Activated B cell treated with CpG ODN at 0.5 μM for 24 hours (primary cell): ENCODE measurements at regions not wholly inside any gene's neighbourhood (a gene's known extent, or its start where the extent isn't known, plus 50 kb on each side); places are given as distances from the start of the nearest gene placed in this dataset.

Source experiments
- ATAC-seq: fragments of 200-7000 bp; cut with Tn5 transposase; one replicate; pipeline ENCODE4 v1.10.0; 2021; ENCODE audit warnings: low read depth, mild to moderate bottlenecking, moderate library complexity
- CTCF ChIA-PET: fragments of 350-600 bp; sonication (Branson Sonifier 250); formaldehyde crosslinking; loops from one replicate; lab custom pipeline; 2021; ENCODE audit warnings: antibody characterized with exemption; lab: Charles Lee
- POLR2A ChIA-PET: fragments of 350-600 bp; sonication (Branson Sonifier 250); formaldehyde crosslinking; loops from one replicate; lab custom pipeline; 2021; ENCODE audit warnings: antibody characterized with exemption; lab: Charles Lee
- DNase-seq: peaks from one replicate; pipeline ENCODE4 v3.0.0; 2022
- H3K27ac Mint-ChIP-seq: one replicate; pipeline ENCODE4 v1.8.0; 2020; ENCODE audit warnings: mixed read lengths
- H3K27me3 Mint-ChIP-seq: one replicate; pipeline ENCODE4 v1.8.0; 2021; ENCODE audit warnings: mixed read lengths
- H3K36me3 Mint-ChIP-seq: one replicate; pipeline ENCODE4 v1.8.0; 2021; ENCODE audit warnings: low read depth, mixed read lengths
- H3K4me1 Mint-ChIP-seq: one replicate; pipeline ENCODE4 v1.8.0; 2021; ENCODE audit warnings: mixed read lengths
- H3K4me3 Mint-ChIP-seq: one replicate; pipeline ENCODE4 v1.8.0; 2020; ENCODE audit warnings: mild to moderate bottlenecking, mixed read lengths
- H3K9me3 Mint-ChIP-seq: one replicate; pipeline ENCODE4 v1.8.0; 2020; ENCODE audit warnings: mixed read lengths
- intact Hi-C: fragments of 100-400 bp; cut with micrococcal nuclease; formaldehyde crosslinking; loops from one replicate; pipeline ENCODE4 v1.15.1; 2024
- TF ChIP-seq, protein P1 (sequence below): fragments of 200-600 bp; IDR thresholded peaks from one replicate; pipeline ENCODE4 v1.8.0; 2022; ENCODE audit warnings: antibody characterized with exemption, mild to moderate bottlenecking

DNA sequence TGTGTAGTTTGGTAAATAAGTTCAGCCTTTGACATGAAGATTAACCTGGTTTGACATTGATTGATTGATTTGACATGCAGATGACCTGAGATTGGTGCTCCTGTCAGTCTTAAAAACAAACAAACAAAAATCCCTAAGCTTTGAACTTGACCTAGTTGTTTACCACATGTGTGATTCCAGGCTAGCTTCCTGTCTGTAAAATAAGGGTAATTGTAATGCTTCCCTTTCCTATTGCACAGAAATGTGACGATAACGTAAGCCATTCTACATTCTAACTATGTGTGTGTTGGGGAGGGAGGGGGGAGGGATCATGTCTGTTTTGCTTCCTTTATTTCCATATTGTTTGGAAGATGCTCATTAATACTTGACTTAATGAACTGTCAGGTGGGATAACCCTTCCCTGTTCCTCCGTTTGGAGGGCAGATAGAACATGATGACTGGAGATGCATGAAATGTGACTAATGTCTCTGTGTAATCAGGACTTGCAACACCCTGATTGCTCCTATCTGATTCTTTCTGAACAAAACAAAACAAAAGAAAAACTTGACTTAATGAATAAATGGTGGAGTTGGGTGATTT, 106.1 kb upstream of the CLMP start:
- H3K36me3 Mint-ChIP-seq = no peaks in the 10 kb centered on the region
- H3K4me1 Mint-ChIP-seq = peaks cover 29% of the 10 kb centered on the region
- H3K4me3 Mint-ChIP-seq = peak overlapping the region; percentile 53
- H3K9me3 Mint-ChIP-seq = no peaks in the 10 kb centered on the region
- H3K27me3 Mint-ChIP-seq = peaks cover 4% of the 10 kb centered on the region
- ChIA-PET POLR2A (no interaction called here), CTCF (interaction anchor here (4.3 kb wide), 1 partner anchor 178 kb away, joined by 15 read pairs; no protein-coding TSS in a partner anchor)
- intact Hi-C loops = loop anchor here (1.0 to 5.0 kb wide), 3 partner anchors 106 to 254 kb away; no protein-coding TSS in a partner anchor
- ATAC-seq (no peak), DNase-seq (no peak)
- TF ChIP-seq, protein P1, sequence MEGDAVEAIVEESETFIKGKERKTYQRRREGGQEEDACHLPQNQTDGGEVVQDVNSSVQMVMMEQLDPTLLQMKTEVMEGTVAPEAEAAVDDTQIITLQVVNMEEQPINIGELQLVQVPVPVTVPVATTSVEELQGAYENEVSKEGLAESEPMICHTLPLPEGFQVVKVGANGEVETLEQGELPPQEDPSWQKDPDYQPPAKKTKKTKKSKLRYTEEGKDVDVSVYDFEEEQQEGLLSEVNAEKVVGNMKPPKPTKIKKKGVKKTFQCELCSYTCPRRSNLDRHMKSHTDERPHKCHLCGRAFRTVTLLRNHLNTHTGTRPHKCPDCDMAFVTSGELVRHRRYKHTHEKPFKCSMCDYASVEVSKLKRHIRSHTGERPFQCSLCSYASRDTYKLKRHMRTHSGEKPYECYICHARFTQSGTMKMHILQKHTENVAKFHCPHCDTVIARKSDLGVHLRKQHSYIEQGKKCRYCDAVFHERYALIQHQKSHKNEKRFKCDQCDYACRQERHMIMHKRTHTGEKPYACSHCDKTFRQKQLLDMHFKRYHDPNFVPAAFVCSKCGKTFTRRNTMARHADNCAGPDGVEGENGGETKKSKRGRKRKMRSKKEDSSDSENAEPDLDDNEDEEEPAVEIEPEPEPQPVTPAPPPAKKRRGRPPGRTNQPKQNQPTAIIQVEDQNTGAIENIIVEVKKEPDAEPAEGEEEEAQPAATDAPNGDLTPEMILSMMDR = no peak
- no peak overlapping the region for H3K27ac Mint-ChIP-seq

DNA sequence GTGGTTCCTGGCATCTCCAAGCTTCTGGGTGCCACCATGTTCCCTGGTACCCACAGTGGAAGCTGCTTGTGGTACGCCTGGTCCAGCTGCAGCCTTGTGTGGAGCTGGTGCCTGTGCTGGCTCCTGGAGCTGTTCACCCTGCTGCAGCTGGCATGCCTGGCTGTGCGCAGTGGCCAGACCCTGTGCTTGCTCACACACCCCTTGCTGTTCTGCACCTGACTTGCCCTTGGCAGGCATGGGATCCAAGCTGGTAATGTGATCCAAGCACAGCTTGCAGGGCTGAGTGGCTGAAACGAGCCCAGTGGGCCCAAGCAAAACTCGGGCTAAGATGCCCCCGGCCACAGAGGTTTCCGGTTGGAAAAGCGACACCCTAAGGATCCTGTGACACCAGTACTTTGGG, 104.7 kb upstream of the CLMP start:
- intact Hi-C loops = loop anchor here (5.0 kb wide), 1 partner anchor 108 kb away; no protein-coding TSS in a partner anchor
- ATAC-seq (no peak), DNase-seq (no peak)
- no peak overlapping the region for H3K4me3 Mint-ChIP-seq
- H3K36me3 Mint-ChIP-seq = no peaks in the 10 kb centered on the region
- peaks cover 4% of the 10 kb centered on the region for H3K27me3 Mint-ChIP-seq
- ChIA-PET POLR2A (no interaction called here), CTCF (interaction anchor here (1.5 kb wide), 1 partner anchor 179 kb away, joined by 5 read pairs; no protein-coding TSS in a partner anchor)
- TF ChIP-seq, protein P1 = no peak
- no peaks in the 10 kb centered on the region for H3K9me3 Mint-ChIP-seq
- H3K27ac Mint-ChIP-seq = no peak overlapping the region
- H3K4me1 Mint-ChIP-seq = peaks cover 29% of the 10 kb centered on the region

DNA sequence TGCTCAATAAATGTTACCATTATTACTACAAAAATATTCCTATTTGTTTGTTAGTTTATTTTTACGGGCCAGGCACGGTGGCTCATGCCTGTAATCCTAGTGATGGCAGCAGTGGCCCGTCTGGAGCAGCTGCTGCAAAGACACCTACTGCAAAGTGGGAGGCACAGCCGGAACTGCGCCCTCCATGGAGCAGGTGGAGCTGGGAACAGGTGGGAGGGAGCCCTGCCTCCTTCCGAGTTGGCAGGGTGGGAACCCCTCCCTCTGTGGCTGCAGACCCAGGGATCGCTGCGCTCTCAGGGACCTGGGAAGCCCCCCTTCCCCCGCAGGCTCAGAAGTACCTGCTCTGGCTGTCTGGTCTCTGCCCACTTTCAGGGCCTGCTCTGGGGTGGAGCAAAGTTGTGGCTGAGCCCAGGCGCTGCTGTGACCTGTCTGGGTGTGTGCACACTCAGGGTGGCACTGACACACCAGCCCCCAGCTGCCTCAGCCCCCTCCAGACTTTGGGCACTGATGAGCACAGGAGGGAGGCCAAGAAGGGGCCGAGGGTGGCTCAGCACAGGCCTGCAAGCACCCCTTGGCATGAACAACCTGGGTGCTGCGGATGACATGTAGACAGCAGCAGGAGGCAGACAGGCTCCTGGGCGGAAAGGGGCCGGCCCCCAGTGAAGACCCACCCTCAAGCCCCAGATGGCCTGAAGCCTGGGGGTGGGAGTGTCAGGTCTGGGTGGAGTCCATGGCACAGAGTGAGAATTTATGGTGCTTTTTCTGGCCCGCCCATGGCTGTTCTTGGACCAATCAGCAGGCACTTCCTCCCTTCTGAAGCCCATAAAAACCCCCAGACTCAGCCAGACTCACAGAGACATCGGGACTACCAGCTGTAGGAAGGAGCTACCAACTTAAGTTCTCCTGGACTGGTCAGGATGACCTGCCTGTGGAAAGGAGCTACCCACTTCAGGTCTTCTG, 103.7 kb upstream of the CLMP start:
- ChIA-PET CTCF (interaction anchor here (1.5 kb wide), 1 partner anchor 180 kb away, joined by 5 read pairs; no protein-coding TSS in a partner anchor), POLR2A (no interaction called here)
- DNase-seq = no peak
- no peaks in the 10 kb centered on the region for H3K9me3 Mint-ChIP-seq
- no peak overlapping the region for H3K27ac Mint-ChIP-seq
- no peak overlapping the region for H3K4me3 Mint-ChIP-seq
- no peak for ATAC-seq
- intact Hi-C loops = no loop called here
- H3K36me3 Mint-ChIP-seq = no peaks in the 10 kb centered on the region
- H3K4me1 Mint-ChIP-seq = peaks cover 25% of the 10 kb centered on the region
- TF ChIP-seq, protein P1 = no peak
- H3K27me3 Mint-ChIP-seq = peaks cover 4% of the 10 kb centered on the region

DNA sequence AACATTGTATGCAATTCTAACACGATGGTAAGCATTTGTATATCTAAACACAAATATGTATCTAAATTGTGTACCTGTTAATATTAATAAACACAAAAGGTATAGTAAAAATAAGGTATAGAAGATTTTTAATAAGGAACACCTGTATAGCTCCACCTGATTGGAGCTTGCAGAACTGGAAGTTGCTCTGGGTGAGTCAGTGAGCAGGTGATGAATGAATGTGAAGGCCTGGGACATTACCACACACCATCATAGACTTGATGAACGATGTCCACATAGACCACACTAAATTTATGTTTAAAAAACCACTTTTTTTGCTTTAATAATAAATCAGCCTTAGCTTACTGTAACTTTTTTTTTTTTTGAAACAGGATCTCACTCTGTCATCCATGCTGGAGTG, 97.6 kb upstream of the CLMP start:
- ChIA-PET CTCF (interaction anchor here (0.6 kb wide), 1 partner anchor 20 kb away, joined by 3 read pairs; no protein-coding TSS in a partner anchor), POLR2A (interaction anchor here (0.7 kb wide), 1 partner anchor 281 kb away, joined by 5 read pairs; no protein-coding TSS in a partner anchor)
- H3K4me1 Mint-ChIP-seq = no peaks in the 10 kb centered on the region
- ATAC-seq (no peak), DNase-seq (no peak)
- H3K4me3 Mint-ChIP-seq = no peak overlapping the region
- H3K27ac Mint-ChIP-seq = no peak overlapping the region
- H3K27me3 Mint-ChIP-seq = peaks cover 2% of the 10 kb centered on the region
- TF ChIP-seq, protein P1 = no peak
- no peaks in the 10 kb centered on the region for H3K36me3 Mint-ChIP-seq
- no peaks in the 10 kb centered on the region for H3K9me3 Mint-ChIP-seq
- intact Hi-C loops = no loop called here
